ENCODE measurements at regions not wholly inside any gene's neighbourhood (a gene's known extent, or its start where the extent isn't known, plus 50 kb on each side); places are given as distances from the start of the nearest gene placed in this dataset.

DNA sequence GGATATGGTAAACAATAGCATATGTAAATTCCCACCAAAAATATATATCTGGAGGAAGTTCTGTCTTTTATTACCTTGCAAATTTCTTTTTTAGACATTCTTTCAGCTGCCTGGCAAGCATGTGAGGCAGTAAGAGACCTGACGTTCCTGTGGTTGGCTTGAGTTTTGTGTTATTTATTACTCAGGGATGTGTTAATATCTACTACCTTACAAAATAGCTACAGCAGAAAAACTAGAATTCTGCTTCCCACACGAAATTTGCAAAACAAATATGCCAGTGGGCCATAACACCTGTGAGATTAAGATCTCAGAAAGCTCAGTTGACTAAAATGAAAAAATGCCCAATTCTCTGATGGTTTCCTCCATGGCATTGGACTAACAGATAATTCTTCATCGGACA is 274.2 kb downstream of the TMEM167A start:
- DNase-seq: no peak

DNA sequence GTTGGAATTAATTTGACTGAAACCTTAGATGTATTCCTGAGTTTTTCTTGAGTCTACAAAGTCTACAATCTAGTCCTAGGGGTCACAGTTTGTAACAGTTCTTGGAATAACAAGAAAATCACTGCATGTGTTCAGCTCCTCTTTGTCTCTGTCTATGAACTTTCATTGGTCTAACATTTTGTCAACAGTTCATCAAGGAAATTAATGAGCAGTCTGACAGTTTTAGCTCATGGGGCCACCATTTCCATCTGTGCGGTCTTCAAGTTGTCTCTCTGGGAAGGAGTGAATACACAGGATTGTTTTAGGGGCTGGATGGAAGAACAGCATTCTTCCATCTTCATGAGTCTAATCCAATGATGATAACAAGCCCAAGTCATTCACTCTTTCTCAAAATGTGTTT is 276.4 kb downstream of the TMEM167A start:
- no peak for DNase-seq

DNA sequence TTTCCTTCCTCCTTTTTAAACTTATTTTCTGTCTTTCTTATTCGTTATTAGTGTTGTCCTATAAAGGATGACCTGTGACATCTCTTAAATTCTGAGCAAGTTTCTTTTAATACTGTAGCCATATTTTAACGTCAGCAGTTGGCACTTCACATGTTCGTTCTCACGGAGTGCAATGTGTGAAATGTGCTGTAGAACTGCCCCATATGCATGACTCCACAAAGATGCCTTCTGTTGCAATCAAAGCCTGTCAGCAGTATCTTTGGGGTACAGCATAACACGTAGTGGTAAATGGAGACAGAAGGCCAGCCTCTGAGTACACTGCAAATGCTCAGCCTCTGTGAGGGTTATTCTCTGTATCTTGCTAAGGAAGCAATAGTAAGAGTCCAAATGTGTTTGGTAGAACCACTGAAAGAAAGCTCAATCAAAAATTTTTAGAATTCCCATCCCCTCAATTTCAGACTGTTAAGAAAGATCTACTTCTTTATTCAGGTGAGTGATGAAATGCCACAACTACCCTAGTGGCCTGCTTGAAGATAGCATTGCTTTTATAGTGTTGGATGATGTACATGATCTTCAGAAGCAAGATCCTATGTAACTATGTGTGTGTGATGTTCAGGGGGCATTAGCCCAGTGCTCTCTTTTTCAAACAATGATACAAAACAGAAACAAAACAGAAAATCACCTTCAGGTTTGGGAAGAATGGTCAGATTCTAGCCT is 277.7 kb downstream of the TMEM167A start:
- no peak for DNase-seq

DNA sequence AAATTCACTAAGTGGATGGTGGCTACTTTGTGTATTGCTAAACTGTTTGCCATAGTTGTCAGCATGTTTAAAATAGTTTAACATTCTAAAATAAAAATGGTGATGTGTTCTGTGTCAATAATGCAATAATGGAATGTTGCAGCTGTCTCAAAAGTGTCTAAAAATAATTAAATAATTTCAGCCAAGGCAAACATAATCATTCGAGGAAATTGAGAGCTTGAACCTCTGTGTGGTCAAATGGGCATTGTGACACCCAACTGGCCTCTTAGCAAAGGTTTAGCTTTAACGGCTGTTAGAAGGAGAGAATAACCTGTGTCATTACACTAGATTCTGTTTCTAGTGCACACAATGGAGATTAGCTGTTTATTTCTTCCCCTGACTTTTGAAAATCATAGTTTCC is 278.5 kb downstream of the TMEM167A start:
- DNase-seq: no peak

DNA sequence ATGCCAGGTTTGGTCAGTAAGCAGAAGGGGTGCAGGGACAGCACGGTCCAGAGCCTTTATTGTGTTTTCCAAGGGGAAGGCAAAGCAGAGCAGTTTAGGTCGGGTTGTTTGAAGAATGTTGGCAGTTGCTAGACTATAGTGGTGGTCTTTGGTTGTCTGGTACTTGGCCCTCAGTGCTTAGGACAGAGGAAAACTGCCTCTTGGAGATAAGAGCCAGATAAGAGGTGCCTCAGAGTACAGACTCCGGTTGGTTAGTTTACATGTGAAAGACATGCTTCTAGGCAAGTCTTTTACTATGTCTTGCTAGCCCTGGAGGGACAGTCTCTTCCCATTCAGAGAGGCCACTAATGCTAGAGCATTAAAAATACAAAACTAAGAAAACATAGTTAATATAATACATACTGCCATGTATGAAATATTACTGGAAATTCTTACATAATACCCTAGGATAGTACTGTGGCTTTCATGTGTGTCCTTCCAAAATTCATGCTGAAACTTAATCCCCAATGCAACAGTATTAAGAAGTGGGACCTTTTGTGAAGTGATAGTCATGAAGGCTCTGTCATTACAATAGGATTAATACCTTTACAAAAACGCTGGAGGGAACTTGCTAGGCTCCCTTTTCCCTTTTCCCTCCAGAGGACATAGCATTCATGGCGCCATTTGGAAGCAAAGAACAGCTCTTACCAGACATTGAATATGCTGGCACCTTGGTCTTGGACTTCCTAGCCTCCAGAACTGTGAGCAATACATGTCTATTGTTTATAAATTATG is 280.4 kb downstream of the TMEM167A start:
- no peak for DNase-seq

DNA sequence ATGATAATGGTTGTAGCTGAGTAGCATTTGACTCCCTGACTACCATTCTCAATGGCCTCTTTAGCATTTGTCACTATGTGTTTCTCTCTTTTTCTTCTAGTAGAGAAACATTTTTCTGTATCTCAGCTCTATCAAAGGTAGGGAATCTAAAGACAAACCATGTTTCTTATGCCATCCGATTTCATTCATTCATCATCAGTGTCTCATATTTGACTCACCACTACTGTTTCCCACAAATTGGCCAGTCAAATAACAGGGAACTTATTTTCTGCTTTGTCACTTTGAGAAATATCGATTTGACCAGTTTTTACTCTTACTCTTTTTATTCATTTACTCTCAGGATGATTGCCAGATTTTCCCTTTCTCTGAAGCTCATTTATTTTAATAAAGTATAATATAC is 282.3 kb downstream of the TMEM167A start:
- no peak for DNase-seq

DNA sequence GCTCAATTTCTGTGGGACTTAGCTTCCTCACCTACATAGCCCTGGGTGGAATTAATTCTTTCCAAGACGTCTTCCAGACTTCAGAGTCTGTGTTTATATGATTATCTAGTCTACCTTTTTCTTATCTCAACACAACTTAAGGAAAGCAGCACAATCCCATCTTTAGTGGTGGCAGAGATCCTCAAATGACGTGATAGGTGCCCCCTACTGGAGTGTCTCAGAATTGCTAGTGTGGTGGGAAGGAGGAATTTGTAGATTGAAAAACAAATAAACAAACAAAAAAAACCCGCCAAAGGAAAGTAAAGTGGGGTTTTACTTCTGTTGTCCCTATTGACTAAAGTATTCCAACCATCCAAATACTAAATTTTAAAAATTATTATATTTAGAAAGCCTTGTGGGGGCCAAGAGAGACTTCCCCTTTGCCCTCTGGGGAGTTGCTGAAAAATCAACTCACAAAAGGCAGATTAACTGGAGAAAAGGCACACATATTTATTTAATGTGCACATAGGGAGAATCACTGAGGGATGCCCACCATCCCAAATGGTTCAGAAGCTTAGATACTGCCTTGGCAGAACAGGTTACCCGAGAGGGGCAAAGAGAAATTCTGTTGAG is 283.3 kb downstream of the TMEM167A start:
- DNase-seq: no peak

DNA sequence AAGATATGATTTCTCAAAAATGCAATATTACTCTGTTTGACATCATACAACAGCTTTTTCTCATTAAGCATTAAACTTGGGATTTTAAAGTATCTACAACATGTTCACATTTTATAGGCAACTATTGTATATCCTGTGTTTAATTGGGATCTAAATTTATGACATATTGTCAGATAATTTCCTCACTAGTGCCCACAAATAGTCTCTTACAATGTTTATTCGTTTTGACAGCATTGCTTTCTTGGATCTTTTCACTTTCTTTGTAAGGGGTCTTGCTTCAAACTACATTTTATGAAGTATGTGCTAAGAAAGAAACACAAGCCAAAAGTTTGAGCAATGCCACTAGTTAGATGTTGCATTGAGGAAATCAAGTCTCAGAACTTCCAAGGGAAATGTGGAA is 285.1 kb downstream of the TMEM167A start:
- no peak for DNase-seq

DNA sequence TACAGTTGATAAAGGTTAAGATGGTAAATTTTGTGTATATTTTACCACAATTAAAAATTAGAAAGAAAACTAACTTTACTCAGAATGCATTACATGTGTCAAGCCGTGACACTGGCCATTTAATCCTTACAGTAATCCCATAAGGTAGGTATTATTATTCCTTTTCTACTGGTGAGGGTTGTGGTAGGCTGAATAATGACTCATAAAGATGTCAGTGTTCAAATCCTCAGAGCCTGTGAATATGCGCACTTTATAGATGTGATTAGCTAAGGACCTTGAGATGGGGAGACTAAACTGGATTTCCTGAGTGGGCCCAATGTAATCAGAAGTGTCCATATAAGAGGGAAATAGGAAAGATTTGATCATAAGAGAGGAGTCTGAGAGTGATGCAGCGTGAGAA is 288.1 kb downstream of the TMEM167A start:
- no peak for DNase-seq

DNA sequence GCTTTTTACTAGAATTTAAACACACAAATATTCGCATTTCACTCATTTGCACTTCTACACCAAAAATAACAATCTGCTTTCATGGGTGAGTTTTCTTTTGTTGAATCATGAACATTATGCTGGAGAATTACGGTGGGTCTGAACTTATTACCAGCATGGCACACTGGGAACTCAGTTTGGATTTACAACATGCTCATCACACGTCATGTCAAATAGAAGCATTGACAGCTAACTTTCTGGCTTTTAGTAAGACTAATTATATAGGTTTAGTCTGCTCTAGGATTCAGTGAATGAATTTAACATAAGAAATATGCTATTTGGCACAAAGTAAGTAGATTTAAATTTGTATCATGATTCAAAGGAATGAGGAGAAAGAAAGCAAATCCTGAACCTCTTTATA is 290.4 kb downstream of the TMEM167A start:
- DNase-seq: no peak

DNA sequence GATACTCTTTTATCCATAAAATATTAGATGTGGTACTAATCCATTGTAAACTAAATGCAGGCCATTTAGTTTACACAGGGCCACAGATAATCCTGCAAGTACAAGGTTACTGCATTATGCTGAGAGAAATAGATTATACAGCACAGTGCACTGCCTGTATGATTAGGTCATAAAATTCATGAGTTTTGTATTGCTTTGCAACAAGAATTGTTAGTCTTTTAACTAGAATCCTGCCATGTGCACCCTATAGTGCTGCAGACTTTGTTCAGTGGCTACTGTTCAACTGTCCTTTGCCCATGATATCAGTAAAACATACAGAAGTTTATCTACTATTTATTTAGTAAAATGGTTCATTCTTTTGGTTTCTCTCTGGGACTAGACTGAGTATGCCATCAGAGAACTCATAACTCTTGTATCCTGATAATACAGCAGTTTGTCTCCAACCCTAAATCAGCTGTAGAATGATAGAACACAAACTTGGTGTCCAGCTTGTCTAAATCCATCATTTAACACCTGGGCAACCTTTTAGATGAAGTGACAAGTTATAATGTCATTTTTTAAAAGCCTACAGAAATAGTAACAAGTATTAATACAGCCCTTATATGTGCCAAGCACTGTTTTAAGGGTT is 291.2 kb downstream of the TMEM167A start:
- no peak for DNase-seq

DNA sequence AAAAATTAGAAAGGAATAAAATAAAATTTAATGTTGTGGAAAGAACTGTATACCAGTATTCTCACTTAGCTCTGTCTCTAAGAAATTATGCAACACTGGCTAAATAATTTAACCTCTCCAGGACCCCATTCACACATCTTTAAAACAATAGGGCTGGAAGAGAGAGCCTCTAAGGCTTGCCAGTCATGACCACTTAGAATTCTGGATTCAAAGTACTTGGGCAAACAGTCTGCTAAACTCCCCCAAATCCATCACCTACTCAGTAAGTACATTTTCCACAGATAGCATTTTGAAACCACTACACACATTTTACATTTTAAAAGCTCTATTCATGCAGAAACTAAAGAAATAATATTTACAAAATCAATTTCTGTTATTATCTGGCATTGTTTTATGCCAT is 291.7 kb downstream of the TMEM167A start:
- no peak for DNase-seq

DNA sequence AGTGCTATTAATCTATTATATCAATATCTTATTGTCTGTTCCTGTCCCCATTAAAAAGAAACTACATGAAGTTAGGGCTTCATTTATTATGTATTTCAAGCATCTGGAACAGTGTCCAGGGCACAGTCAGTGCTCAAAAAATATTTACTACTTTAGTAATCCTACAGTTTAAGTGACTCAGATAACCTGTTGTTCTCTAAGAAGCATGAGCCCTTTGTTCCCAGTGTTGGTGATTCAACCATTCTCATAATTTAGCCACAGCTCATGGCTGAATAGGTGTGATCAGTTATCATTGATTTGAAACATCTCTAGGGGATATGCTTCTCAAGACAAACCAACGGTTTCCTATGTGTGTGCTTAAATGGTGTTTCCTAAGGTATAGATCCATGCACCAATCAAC is 292.7 kb downstream of the TMEM167A start:
- DNase-seq: no peak

DNA sequence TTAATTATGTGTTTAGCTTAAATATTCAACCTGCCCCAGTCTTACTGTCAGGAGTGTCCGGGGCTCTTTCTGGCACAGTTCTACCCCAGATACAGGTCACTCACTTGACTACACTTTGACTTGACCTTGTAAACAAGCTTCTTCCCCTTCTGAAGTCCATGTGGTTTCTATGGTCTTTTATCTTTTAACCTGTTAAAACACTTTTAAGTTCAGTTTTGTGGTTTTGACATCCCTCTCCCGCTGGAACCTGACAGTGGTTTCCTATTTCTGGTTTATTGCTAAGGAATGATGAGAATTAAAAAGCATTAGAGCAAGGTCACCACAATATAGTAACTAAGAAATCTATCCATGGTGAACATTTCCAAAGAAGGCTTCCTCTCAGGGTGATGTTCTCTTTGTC is 300.1 kb downstream of the TMEM167A start:
- no peak for DNase-seq

DNA sequence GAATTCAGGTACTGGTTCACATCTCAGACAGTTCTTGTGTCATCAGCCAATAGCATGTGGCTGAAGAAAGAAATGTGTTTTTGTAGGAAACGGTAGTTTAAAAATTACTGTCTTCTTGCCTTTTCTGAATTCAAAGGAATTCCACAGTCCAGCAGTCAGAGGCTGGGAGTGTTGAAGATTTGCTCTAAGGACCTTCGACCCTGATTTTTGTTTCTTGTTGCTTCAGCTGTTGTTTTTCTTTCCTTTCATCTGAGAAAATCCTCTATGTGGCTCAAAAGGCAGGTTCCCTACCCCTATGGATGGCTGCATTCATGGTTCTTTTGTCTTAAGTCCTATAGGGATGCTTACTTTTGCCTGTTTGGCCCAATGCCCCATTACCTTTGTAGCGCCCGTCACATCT is 304.9 kb downstream of the TMEM167A start:
- DNase-seq: no peak

DNA sequence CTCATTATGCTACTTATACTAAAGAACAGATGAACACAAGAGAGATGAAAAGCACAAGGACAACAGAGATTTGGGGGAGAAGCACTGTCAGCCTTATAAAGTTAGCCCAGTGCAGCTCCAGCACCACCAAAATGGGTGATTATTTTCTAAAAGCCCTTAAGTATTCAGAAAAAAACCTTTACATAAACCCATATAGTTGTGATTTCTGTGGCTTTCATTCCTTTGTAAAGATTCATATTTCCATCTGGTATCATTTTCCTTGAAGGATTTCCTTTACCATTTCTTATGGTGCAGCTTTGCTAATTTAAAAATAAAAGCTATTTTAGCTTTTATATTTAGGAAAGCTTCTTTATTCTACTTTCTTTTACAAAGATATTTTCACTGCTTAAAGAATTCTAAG is 311.0 kb downstream of the TMEM167A start:
- no peak for DNase-seq

DNA sequence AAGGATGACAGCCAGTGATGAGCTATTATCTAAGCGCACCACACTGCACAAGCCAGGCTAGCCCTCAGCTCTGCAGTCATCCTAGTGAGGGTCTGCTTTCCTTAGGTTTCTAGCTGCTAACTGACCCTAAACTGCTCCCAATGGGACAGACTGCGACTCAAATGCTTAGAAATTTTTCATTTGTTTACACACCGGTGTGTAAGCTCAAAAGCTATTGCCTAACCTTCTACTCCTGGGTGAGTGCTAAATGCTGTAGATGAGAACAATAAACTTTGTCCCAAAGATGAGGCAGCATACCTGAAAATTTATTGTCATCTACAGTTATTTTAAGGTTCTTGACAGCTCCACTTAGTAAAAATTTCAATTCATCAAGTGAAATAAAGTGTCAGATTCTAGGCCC is 311.4 kb downstream of the TMEM167A start:
- no peak for DNase-seq

DNA sequence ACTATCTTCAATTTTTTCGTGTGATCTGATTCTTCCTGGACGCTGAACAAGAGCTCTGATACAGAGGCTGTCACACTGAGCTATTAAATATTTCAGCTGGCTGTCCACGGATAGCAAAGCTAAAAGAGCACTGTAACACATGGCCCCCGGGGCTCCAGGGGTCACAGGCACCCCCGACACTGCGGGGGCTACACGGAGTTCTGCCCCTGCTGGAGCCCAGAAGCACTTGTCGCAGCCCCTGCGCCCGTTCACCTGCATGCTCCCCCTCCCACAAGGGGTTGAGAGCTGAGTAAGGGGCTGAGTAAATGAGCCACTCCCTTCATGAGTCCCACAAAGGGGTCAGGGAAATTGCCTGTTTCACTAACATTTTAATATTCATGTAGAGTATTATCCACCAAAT is 316.3 kb downstream of the TMEM167A start:
- no peak for DNase-seq

DNA sequence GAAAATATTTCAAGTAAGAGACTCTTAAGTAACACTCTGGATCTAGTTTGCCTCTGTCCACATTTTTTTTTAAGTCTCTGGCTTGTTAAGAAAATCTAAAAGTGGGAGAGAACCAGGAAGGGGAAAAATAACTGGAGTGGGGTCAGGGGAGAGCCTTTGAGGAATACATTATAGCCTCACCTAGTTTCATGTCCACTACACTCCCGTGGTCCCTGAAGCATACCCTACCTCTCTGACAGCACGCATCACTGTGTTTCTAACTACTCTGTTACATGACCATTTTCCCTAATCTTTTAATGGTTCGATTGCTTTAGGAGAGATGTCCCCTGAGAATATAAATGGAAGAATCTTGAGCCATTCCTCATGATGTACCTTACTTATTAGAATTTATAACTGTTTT is 318.3 kb downstream of the TMEM167A start:
- no peak for DNase-seq

DNA sequence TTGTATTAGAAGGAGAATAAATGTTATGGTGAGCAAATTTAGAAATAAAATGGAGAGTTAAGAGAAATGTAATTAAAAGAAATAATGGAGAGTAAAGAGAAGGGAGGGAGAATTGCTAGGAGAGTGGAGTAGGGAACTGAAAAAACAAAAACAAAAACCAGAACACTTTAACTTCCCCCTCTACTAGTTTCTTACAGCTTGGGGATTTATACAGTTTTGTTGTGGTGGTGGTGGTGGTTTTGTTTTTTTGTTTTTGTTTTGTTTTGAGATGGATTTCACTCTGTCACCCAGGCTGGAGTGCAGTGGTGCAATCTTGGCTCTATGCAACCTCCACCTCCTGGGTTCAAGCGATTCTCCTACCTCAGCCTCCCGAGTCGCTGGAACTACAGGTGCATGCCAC is 322.4 kb downstream of the TMEM167A start:
- no peak for DNase-seq

DNA sequence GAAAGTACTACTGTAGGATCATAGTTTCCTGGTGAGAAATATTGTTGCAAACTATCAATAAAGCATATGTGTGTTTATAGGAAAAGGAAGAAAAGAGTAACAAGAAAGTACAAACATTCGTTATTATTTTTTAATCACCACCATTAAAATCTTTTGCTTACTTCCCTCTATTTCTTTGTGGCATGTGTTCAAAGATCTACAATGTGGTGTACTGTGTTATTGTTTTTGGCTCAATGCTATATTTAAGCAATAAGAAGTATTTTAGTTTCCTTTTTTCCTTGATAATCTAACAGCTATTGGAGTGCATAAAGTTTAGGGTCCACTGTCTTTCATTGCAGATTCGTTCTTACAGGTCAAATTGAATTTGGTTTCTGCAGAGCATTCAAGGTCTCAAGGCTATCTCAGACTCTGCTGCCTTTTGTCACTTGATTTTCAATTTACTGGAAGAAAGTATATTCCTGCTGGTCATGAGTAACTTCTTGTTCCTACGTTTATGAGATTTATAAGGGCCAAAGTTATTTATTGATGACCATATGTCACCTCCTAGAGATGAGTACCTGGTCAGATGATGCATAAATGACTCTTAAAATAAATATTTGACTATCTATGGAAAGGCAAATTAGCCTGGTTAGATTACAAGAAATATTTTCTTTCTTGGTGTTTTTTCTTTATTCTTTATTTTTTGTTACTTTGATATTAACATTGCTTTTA is 323.0 kb downstream of the TMEM167A start:
- no peak for DNase-seq

DNA sequence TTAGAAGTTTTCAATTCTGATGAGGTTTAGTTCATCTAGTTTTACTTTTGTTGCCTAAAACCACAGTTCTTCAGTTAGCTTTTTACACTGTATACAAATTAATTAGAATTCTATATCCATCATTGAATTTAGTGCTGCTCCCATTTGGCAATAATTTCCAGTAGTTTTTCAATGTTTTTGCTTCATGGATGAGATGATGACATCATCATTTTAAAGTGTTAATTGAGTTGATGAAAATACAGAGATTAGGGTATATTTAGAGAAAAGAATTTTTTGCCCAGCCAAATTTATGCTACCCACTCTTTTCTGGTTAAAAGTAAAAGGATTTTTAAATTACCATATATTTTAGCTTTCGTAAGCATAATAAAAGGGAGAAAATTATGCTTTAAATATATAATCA is 323.8 kb downstream of the TMEM167A start:
- DNase-seq: no peak

DNA sequence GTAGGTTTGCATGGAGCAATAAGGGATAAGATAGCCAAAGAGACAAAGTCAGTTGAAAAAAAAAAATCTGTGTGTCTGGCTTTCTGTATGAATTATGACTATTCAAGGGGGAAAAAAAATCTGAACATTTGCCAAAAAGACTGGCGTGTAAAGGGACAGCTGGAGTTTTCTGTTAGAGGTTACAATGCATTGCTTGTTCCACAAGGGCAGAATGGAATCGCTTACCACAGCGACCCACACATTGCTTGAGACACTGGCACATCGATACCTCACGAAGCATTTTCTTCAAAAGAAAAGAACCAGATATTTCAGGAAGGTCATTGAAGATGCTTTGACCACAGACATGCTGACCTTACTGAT is 327.8 kb downstream of the TMEM167A start:
- DNase-seq: no peak

All from NCI-H524 (cell line).